ENCODE measurements at regions not wholly inside any gene's neighbourhood (a gene's known extent, or its start where the extent isn't known, plus 50 kb on each side); places are given as distances from the start of the nearest gene placed in this dataset.
"Not testable (repeated sequence)": the region's sequence is repeated elsewhere in the genome, so short reads cannot be mapped to it uniquely, and the experiment has no call there.

GRCh38 chr5:166068547-166069335 is 2222.7 kb upstream of the WWC1 start:
- no peak for DNase-seq

- no peak for DNase-seq
Observed at GRCh38 chr5:166073901-166074581, 2217.4 kb upstream of the WWC1 start.

- DNase-seq, result no peak
Observed at GRCh38 chr5:166074582-166075481, 2216.6 kb upstream of the WWC1 start.

GRCh38 chr5:166083183-166083959 is 2208.1 kb upstream of the WWC1 start:
- no peak for DNase-seq

GRCh38 chr5:166086568-166086967 is 2204.9 kb upstream of the WWC1 start:
- no peak for DNase-seq

- no peak for DNase-seq
Observed at GRCh38 chr5:166088389-166089039, 2202.9 kb upstream of the WWC1 start.

GRCh38 chr5:166091931-166092330 is 2199.5 kb upstream of the WWC1 start:
- DNase-seq, result no peak

GRCh38 chr5:166093312-166093711 is 2198.1 kb upstream of the WWC1 start:
- DNase-seq, result no peak

GRCh38 chr5:166102947-166103346 is 2188.5 kb upstream of the WWC1 start:
- DNase-seq, result no peak

GRCh38 chr5:166111021-166111420 is 2180.4 kb upstream of the WWC1 start:
- DNase-seq, result no peak

GRCh38 chr5:166117072-166118066 is 2174.1 kb upstream of the WWC1 start:
- DNase-seq, result no peak

GRCh38 chr5:166119506-166119905 is 2171.9 kb upstream of the WWC1 start:
- no peak for DNase-seq

- no peak for DNase-seq
Observed at GRCh38 chr5:166123717-166124116, 2167.7 kb upstream of the WWC1 start.

GRCh38 chr5:166127766-166128570 is 2163.5 kb upstream of the WWC1 start:
- DNase-seq, result no peak

- DNase-seq, result not testable (repeated sequence)
Observed at GRCh38 chr5:166145107-166145506, 2146.3 kb upstream of the WWC1 start.

GRCh38 chr5:166163996-166164610 is 2127.3 kb upstream of the WWC1 start:
- no peak for DNase-seq

GRCh38 chr5:166165596-166165995 is 2125.8 kb upstream of the WWC1 start:
- DNase-seq, result no peak

GRCh38 chr5:166166071-166166470 is 2125.4 kb upstream of the WWC1 start:
- no peak for DNase-seq

- no peak for DNase-seq
Observed at GRCh38 chr5:166172597-166172996, 2118.8 kb upstream of the WWC1 start.

Data from DMS 273 treated with DMSO at 0.1 percent for 48 hours (cell line).